ENCODE measurements at regions not wholly inside any gene's neighbourhood (a gene's known extent, or its start where the extent isn't known, plus 50 kb on each side); places are given as distances from the start of the nearest gene placed in this dataset.

DNA sequence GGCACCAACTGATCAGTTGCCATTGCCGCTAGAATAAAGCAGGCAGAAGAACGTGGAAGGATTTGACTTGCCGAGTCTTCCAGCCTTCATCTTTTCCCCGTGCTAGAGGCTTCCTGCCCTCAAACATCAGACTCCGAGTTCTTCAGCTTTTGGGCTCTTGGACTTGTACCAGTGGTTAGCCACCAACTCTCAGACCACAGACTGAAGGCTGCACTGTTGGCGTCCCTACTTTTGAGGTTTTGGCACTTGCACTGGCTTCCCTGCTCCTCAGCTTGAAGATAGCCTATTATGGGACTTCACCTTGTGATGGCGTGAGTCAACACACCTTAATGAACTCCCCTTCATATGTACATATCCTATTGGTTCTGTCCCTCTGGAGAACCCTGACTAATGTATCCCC is 57.3 kb upstream of the KCND2 start:
- no peaks in the 10 kb centered on the region for H3K4me1 ChIP-seq (ENCODE audit: control insufficient read depth, insufficient read depth, low read length)
- dilution Hi-C loops (cut with HindIII; ENCODE audit: low sequenced_read_pairs, unreplicated experiment) = no loop called here

More for the DNA sequence above, 57.3 kb upstream of the KCND2 start:
- H2AK5ac ChIP-seq (ENCODE audit: low read depth, low read length) = no peak overlapping the region
- H4K8ac ChIP-seq (ENCODE audit: low read depth in 2 of 2, low read length in 2 of 2) = no peak overlapping the region
- in situ Hi-C loops (cut with MboI; ENCODE audit: low sequenced_read_pairs) = no loop called here
- no peak overlapping the region for H4K5ac ChIP-seq (ENCODE audit: low read depth, low read length)
- no peak overlapping the region for H2AFZ ChIP-seq (replicated peaks; ENCODE audit: low read length, poor library complexity)
- ChIA-PET CTCF (no interaction called here), POLR2A (ENCODE audit: unreplicated experiment) (no interaction called here)
- H3K27ac ChIP-seq (ENCODE audit: insufficient read depth, low read length) = no peak overlapping the region
- intact Hi-C loops (cut with micrococcal nuclease) = no loop called here
- no peak overlapping the region for H3K14ac ChIP-seq (replicated peaks; ENCODE audit: low read depth, low read length)
- H3K9me1 ChIP-seq (ENCODE audit: insufficient read depth, low read length) = no peaks in the 10 kb centered on the region
- H2BK15ac ChIP-seq (ENCODE audit: low read depth, low read length) = no peak overlapping the region
- no peak overlapping the region for H2BK120ac ChIP-seq (ENCODE audit: low read depth, low read length)
- no TSS peak for BruUV-seq (replicated peaks)
- H4K91ac ChIP-seq (ENCODE audit: insufficient read depth, low read depth, low read length) = no peak overlapping the region
- H3K56ac ChIP-seq (ENCODE audit: extremely low read depth, insufficient read depth, low read length) = no peak overlapping the region
- H2BK5ac ChIP-seq (ENCODE audit: low read depth, low read length, poor library complexity, severe bottlenecking) = no peak overlapping the region
- H3K79me1 ChIP-seq (ENCODE audit: low read depth in 1 of 2, low read length in 2 of 2) = no peaks in the 10 kb centered on the region
- no peak overlapping the region for H2AK9ac ChIP-seq (replicated peaks; ENCODE audit: low read depth, low read length, poor library complexity)
- ATAC-seq (ENCODE audit: low read depth) (no peak), DNase-seq (no peak)
- 40% methylated on average over 1 of the region's 7 CpGs; no CpG with 5 or more reads in 1 of the 2 experiments for WGBS, 2 experiments (ENCODE audit: extremely low coverage in 2 of 2, insufficient read length in 1 of 2)
- no peak overlapping the region for H3K18ac ChIP-seq (ENCODE audit: low read depth, low read length)
- H3K23ac ChIP-seq (ENCODE audit: low read depth, low read length) = no peak overlapping the region
- no peak overlapping the region for H3K4me2 ChIP-seq (ENCODE audit: low read depth, low read length)
- no peak for TF ChIP-seq BHLHE40 (IDR thresholded peaks at IDR 0.05; ENCODE audit: low read depth, low read length)
- no peak for TF ChIP-seq SMC3 (IDR thresholded peaks at IDR 0.05; ENCODE audit: low read depth, low read length)
- TF ChIP-seq, protein P1, sequence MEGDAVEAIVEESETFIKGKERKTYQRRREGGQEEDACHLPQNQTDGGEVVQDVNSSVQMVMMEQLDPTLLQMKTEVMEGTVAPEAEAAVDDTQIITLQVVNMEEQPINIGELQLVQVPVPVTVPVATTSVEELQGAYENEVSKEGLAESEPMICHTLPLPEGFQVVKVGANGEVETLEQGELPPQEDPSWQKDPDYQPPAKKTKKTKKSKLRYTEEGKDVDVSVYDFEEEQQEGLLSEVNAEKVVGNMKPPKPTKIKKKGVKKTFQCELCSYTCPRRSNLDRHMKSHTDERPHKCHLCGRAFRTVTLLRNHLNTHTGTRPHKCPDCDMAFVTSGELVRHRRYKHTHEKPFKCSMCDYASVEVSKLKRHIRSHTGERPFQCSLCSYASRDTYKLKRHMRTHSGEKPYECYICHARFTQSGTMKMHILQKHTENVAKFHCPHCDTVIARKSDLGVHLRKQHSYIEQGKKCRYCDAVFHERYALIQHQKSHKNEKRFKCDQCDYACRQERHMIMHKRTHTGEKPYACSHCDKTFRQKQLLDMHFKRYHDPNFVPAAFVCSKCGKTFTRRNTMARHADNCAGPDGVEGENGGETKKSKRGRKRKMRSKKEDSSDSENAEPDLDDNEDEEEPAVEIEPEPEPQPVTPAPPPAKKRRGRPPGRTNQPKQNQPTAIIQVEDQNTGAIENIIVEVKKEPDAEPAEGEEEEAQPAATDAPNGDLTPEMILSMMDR (conservative IDR thresholded peaks at IDR 0.05; ENCODE audit: low read depth, low read length) = no peak
- TF ChIP-seq RFX5 (IDR thresholded peaks at IDR 0.05; ENCODE audit: low read depth, low read length) = no peak
- TF ChIP-seq NFE2L2 (IDR thresholded peaks at IDR 0.05; ENCODE audit: low read depth, low read length) = no peak
- TF ChIP-seq CEBPB (IDR thresholded peaks at IDR 0.05; ENCODE audit: low read depth, low read length) = no peak
- no peak for TF ChIP-seq RCOR1 (IDR thresholded peaks at IDR 0.05; ENCODE audit: insufficient replicate concordance, low read length)
- no peak for TF ChIP-seq MXI1 (IDR thresholded peaks at IDR 0.05; ENCODE audit: borderline replicate concordance, low read depth, low read length)
- TF ChIP-seq CHD1 (IDR thresholded peaks at IDR 0.05; ENCODE audit: low read depth, low read length) = no peak
- TF ChIP-seq FOS (IDR thresholded peaks at IDR 0.05; ENCODE audit: low read depth, low read length) = no peak
- TF ChIP-seq MAZ (IDR thresholded peaks at IDR 0.05; ENCODE audit: borderline replicate concordance, low read depth, low read length) = no peak
- no peak for TF ChIP-seq RAD21 (IDR thresholded peaks at IDR 0.05; ENCODE audit: low read length)
- TF ChIP-seq, protein P2, sequence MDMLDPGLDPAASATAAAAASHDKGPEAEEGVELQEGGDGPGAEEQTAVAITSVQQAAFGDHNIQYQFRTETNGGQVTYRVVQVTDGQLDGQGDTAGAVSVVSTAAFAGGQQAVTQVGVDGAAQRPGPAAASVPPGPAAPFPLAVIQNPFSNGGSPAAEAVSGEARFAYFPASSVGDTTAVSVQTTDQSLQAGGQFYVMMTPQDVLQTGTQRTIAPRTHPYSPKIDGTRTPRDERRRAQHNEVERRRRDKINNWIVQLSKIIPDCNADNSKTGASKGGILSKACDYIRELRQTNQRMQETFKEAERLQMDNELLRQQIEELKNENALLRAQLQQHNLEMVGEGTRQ (IDR thresholded peaks at IDR 0.05; ENCODE audit: low read depth, low read length) = no peak
- TF ChIP-seq, protein P3, sequence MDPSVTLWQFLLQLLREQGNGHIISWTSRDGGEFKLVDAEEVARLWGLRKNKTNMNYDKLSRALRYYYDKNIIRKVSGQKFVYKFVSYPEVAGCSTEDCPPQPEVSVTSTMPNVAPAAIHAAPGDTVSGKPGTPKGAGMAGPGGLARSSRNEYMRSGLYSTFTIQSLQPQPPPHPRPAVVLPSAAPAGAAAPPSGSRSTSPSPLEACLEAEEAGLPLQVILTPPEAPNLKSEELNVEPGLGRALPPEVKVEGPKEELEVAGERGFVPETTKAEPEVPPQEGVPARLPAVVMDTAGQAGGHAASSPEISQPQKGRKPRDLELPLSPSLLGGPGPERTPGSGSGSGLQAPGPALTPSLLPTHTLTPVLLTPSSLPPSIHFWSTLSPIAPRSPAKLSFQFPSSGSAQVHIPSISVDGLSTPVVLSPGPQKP (IDR thresholded peaks at IDR 0.05; ENCODE audit: borderline replicate concordance, low read depth, low read length) = no peak
- no peak for TF ChIP-seq MAFK (IDR thresholded peaks at IDR 0.05; ENCODE audit: low read depth, low read length)
- TF ChIP-seq POLR2A (IDR thresholded peaks at IDR 0.05; ENCODE audit: low read depth, low read length) = no peak
- H4K20me1 ChIP-seq (ENCODE audit: insufficient read depth, low read length) = no peaks in the 10 kb centered on the region
- H3K27me3 ChIP-seq (ENCODE audit: control insufficient read depth, insufficient read depth, low read length) = no peaks in the 10 kb centered on the region
- H3K4ac ChIP-seq (ENCODE audit: low read depth, low read length) = no peak overlapping the region
- no peaks in the 10 kb centered on the region for H3K9me3 ChIP-seq (ENCODE audit: control insufficient read depth, insufficient read depth, low read length)
- H3K4me3 ChIP-seq (ENCODE audit: insufficient read depth, low read depth, low read length) = no peak overlapping the region
- H3K36me3 ChIP-seq (ENCODE audit: control insufficient read depth, insufficient read depth, low read length) = no peaks in the 10 kb centered on the region
- no peak overlapping the region for H3K9ac ChIP-seq (ENCODE audit: low read depth, low read length)
- H2BK20ac ChIP-seq (ENCODE audit: low read depth, low read length) = no peak overlapping the region

All from IMR-90 (cell line).